HUDEP-2 (cell line): ENCODE measurements at regions not wholly inside any gene's neighbourhood (a gene's known extent, or its start where the extent isn't known, plus 50 kb on each side); places are given as distances from the start of the nearest gene placed in this dataset.
"Not testable (repeated sequence)": the region's sequence is repeated elsewhere in the genome, so short reads cannot be mapped to it uniquely, and the experiment has no call there.

ENCODE experiments used
- DNase-seq, 76 experiments: peaks; one replicate each; lab custom pipeline; 2025; ENCODE audit not compliant: unreplicated experiment in 76 of 76; lab: John Stamatoyannopoulos, UW

DNA sequence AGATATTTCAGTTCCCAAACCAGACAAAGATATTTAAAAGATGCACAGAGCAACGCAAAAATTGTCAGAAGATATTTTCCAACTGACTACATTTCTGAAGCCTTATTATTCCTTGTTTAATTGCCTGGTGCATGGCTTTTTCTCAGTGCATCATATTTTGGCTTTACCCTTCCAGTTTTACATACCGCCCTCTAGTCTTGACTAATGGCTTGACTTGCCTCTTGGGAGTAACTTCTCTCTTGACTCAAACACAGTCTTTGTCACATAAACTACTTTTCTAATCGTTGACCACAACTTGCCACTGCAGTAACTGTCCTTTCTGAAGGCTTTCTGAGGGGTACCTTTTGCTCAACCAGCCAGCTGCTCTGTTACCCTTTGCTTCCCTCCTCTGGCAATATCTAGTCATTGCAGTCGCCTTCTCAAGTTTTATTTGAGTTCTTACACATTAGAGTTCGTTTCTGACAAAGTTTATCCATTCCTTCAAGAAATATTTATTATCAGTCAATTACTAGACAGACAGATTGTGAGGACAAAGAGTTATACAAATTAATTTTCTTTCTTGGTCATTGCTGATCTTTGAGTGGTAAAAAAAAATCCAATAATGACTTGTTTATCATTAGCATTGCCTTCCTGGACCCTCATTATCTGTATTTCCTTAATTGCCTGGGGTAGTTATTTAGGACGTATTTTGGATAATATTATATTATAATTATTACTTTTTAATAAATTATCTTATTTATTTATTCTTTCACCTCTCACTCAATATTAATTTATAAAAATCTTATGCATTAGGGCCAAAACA is 506.9 kb upstream of the PCDH10 start:
- peak in 36 of 76 experiments; percentile 0 to 71 (median 20) for DNase-seq

DNA sequence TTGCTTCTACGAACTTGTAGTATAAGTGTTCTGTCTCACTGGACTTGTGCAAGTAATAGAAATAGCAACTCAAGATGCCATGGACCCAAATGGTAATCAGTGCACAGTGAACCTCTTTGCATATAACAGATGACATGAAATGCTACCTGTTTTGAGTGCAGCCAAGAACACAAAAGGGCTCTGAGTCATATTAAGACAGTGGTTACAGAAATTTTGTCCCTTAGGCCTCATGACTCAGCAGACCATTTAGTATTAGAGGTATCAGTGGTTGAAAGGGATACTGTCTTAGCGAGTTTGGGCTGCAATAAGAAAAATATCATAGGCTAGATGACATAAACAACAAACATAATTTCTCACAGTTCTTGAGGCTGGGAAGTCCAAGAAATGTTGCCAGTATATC is 502.9 kb upstream of the PCDH10 start:
- DNase-seq = no peak

DNA sequence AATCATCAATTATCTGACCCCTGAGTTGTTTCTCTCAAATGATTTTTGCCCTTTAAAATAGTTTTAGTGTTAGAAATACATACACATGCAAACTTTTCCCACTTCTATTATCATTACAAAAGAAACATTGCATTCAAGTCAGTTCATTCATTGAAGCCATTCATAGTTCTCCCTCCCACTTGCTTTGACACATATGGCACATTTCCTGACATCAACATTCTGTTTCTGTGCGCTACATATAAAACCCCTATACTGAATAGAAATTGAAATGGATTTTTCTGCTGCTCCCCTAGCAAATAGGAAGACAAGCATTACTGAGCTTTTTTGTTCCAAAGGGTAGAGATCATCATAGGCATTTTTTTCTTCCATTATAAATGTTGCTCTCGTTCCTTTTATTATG is 497.9 kb upstream of the PCDH10 start:
- DNase-seq = no peak

DNA sequence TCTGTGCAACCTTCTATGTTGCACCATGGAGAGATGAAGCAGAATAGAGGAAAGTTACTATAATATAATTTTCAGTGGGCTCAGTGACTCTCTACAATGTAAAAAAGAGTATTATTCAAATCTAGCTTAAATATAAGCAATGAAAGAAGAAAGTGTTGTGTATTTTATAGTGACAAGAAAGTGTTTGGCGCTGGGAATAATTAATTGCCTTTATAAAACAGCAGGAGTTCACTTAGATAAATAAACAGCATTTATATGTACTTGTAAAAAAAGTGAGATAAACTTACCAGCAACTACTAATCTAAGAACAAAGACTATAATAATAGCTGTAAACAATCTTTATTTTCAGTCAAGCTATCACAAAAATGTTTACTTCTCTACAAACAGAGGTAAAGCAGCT is 488.9 kb upstream of the PCDH10 start:
- no peak for DNase-seq

DNA sequence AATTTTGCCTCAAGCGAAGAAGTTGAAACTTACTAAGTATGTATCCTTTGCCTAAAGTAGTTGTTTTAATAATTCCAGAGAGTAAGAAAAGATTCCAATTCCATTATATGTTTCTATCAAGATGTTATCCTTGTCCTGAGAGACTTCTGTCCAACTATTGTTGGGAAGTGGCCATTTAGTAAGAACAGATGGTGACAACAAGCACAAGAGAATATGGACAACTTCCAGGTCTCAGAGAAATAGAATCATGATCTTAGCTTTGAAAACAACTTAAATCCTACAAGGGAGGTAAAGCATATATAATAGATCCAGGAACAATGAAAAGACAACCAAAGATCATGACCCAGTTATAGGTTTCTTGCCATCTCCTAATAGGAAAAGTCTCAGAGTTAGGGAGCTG is 486.6 kb upstream of the PCDH10 start:
- no peak for DNase-seq

DNA sequence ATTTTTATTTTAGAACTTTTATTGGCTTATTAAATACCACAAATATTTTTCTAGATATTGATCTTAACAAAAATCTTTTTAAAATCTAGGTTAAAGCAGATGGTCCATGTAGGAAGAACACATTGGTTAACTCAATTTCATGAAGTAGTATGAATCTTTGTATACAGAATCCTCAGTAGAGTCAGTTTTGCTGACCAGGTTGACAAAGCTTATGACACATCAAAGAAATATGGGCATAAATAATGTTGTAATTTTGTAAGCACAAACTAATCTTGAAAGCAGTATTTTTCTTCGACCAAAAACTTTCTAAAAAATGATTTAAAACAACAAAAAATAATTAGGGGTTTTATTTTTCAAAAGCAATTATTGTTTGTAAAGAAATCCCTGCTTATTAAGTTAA is 479.3 kb upstream of the PCDH10 start:
- no peak for DNase-seq

DNA sequence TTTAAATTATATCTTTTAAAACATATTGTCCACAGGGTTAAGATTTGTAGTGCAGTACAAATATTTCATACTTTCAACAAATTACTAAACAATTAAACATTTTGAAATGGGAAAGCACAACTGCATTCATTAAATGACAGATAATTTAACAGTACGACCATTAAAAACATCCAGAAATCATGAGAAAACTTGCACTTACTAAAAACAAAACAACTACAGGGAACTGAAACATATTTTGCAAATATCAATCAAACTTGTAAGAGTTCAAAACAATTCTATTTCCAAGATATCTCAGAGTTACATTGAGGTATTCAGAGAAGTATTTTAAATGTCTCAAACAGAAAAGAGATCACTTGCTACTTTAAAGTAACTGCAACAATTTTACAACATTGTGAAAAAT is 478.5 kb upstream of the PCDH10 start:
- no peak for DNase-seq

DNA sequence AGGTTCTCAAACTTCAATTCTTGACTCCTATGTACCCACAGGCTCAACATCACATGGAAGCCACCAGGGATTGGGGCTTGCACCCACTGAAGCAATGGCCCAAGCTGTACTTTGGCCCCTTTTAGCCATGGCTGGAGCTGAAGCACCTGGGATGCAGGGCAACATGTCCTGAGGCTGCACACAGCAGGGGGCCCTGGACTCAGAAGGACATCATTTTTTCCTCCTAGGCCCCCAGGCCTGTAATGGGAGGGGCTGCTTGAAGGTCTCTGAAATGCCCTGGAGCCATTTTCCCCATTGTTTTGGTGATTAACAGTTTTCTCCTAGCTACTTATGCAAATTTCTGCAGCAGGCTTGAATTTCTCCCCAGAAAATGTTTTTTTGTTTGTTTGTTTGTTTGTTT is 465.1 kb upstream of the PCDH10 start:
- no peak for DNase-seq

DNA sequence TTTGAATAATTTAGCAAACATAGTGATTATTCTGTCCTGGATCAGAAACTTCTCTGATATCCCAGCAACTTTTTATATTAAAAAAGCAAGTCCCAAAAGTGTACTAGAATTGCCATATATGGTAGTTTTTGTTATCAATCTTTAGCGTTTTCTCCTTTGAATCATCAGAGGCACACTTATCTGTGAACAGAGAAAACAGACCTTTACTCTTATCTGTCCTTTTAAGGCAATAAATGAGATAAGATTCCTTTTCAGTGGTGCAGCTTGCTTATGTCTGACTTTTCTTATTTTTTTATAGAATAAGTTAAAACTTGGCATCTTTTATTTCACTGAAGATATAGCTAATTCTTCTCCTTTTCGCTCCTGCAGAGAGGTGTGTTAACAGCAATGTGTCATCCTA is 458.1 kb upstream of the PCDH10 start:
- DNase-seq = no peak

DNA sequence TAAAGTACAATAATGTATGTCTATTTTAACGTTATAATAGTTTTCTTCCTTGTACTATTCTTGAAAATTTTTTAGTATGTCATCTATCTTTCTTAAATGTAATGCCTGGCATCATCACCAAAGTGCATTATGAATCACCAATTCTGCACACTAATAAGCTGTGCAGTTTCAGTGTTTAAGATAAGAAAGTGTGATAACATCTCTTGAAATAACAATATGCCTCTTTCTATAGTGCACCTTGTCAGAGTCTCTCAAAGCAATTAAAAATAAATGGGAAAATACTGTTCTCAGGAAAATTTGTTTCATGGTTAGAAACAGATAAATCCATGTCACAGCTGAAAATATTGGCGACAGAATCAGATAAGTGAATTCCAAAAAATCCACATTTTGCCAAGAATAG is 457.4 kb upstream of the PCDH10 start:
- no peak for DNase-seq

DNA sequence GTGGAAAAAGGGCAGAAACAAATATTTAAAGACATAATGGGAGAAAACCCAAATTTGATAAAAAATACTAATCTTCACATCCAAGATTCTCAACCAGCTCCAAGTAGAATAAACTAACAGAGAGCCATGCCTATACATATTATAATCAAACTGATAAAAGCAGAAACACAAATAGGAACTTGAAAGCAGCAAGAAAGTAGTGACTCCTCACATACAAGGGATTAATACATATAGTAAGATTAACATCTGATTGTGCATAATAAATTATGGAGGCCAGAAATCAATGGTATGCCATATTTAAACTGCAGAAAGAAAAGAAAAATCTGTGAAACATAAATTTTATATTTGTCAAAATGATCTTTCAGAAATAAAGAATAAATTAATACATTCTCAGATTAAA is 454.3 kb upstream of the PCDH10 start:
- DNase-seq = no peak

DNA sequence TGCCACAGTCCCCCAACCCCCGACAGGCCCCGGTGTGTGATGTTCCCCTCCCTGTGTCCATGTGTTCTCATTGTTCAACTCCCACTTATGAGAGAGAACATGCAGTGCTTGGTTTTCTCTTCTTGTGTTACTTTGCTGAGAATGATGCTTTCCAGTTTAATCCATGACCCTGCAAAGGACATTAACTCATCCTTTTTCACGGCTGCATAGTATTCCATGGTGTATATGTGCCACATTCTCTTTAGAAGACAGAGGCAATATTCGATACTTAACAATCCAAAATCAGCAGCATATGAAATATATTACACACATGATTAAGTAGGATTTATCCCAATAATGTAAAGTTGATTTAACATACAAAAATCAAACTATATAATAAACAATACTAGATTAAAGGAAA is 451.6 kb upstream of the PCDH10 start:
- not testable (repeated sequence) for DNase-seq

DNA sequence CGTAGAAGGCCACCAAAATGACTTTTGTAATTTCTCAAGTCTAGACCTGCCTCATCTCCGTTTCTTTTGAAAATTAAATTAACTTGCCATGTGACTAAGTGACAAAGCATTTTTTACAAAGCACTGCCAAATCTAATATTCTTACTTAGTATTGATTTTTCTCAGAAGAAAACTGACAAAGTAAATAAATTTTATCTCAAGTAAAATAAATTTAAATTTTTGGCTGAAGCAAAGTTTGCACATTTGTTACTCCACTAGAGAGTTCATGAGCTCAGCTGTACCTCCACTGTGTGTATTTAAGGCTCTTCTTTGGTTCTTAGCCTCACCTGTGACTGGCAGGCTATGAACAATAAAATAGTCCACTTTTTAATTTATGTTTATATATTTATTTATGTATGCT is 441.1 kb upstream of the PCDH10 start:
- DNase-seq = no peak

DNA sequence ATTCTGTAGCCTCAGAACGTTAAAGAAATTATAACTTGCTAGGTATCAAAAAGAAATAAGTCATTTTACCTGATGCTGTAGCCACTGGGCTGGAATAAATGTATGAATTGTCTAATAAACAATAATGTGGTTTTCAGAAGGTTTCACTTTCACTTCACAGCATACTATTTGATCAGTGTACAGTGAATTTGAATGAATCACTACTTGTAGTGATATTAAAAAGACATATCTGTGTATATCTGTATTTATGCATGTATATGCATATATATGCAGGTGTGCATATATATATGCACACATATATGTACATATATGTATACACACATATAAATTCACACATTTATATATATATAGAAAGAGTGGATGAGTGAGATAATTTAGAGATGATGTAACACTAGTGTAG is 440.0 kb upstream of the PCDH10 start:
- no peak for DNase-seq

DNA sequence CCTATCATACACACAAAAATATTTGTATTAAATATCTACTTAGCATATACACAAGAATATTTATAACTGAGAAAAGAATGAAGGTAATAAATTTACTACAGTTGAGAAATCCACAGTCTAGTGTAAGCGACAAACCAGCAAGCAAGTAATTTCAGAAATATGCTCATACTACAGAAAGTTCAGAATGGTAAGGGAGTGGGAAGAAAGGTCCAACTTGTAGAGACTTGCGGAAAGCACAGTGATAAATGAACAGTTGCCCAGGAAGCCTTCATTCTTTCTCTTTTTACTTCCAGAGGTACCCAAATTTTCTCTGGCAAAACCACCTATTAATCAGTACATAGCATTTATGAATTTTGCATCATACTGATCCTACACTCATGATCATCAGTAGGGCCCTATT is 438.1 kb upstream of the PCDH10 start:
- DNase-seq = no peak

DNA sequence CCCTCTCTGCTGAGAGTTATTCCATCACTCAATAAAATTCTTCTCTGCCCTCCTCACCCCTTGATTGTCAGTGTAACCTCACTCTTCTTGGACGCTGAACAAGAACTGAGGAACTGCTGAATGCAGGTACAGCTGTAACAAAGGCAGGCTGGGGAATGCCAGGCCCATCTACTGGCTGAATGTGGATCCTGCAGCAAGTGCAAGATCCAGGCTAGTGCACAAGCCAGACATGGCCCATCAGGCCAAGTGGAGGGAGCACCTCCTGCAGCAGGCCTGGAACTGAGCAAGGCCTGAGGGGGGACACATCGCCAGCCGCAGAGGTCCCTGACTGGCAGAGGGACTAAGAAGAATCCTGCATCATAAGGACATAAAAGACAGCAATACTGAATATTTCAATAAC is 411.8 kb upstream of the PCDH10 start:
- DNase-seq = no peak

DNA sequence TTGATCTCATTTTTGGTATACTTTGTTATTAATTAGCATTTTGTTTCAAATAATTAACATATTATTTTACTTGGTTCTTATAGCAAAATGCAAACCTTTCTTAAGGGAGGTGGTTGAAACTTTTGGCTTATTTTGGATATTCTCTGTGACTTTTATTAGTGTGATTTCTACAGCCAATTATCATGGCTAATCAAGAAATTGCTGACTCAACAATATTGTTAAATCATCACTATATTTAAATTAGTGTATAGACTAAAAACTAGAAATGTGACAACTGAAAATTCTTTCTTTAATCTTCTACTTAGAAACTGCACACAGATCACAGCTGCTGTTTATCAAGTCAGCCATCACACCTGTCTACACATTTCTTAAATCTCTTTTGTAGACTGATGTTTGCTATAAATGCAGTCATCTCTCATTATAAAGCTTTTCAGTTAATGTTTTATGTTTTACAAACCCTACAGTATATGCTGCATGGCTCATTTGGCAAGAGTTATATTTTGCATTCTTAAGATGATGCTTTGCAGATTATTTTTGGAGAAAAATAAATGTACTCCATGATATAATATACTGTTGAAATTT is 389.8 kb upstream of the PCDH10 start:
- no peak for DNase-seq

DNA sequence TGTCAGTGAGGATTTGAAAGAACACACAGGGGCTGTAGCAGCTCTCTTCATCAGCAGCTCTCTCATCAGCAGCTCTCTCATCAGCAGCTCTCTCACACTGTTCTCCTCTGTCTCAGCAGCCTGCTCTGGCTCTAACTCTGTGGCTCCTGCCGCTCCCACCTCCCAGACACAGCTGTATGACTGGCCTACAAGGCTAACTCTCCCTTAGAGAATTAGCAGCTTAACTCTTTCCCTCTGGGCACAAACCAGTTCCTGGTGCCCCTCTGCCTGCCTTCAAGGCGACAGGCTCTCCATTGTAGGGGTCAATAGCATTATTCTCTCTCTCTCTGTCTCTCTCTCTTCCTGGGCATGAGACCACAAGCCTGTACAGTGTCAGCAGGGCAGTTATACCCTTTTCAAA is 385.6 kb upstream of the PCDH10 start:
- no peak for DNase-seq

DNA sequence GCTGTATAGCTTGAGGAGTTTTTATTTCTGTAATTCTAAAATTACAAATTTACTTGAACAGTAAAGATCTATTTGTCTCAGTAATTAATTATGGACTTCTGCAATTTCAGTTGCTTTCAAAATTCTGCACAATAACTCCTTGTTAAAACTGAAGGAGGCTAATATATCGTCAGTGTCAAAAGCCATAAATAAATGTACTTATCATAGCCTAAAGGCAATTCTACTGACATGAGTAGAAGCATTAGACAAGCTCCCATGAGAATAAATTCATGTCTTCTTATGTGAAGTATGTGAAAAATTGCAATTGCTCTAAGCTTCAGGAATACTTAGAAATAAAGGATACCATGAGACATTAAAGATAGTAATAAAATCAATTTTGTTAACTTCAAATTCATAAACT is 381.2 kb upstream of the PCDH10 start:
- DNase-seq = no peak

DNA sequence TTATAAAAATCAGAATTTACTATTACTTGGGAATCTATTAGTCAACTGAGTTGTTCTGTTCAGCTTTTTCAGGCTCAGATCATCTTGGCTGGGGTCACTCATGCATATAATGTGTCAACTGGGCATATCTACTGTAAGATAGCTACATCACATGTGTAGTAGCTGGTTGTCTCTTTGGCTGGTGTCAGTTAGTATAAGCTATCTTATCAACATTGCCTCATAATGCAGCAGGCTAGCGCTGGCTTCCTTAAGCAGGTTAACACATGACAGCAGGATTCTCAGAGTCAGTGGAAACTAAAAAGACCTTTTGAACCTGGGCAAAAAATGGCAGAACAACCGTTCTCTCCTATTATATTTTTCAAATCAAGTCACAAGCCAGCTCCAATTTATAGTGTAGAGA is 378.3 kb upstream of the PCDH10 start:
- DNase-seq = peak in 1 of 76 experiments; percentile 33

DNA sequence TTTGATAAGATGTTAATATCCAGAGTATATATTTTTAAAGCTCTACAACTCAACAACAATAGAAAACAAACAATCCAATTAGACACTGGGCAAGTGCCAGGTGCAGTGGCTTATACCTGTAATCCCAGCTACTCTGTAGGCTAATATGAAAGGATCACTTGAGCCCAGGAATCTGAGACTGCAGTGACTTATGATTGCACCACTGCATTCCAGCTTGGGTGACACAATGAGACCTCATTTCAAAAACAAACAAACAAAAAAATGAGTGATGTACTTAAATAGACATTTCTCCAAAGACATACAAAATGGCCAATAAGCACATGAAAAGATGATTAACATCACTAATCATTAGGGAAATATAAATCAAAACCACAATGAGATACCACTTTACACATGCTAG is 356.8 kb upstream of the PCDH10 start:
- no peak for DNase-seq

DNA sequence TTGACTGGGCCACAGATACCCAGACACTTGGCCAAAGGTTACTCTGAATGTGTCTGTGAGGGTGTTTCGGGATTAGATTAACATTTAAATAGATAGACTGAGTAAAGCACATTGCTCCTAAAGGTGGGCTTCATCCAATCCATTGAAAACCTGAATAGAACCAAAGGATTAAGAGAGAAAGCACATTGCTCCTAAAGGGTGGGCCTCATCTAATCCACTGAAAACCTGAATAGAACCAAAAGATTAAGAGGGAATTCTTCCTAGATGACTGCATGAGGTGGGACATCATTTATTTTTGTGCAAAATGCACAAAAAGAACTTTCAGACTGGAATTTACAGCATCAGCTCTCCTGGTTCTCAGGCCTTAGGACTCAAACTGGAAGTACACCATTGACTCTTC is 351.2 kb upstream of the PCDH10 start:
- no peak for DNase-seq
